AG04449 (cell line): ENCODE measurements at regions not wholly inside any gene's neighbourhood (a gene's known extent, or its start where the extent isn't known, plus 50 kb on each side); places are given as distances from the start of the nearest gene placed in this dataset.

Source experiments
- CTCF ChIA-PET: fragments of 350-600 bp; formaldehyde crosslinking; extraction: SDS; loops from one replicate; lab custom pipeline; 2021; ENCODE audit warnings: antibody characterized with exemption; lab: Yijun Ruan, JAX
- POLR2A ChIA-PET: fragments of 400-600, 350-600 bp; formaldehyde crosslinking; extraction: SDS; loops from one replicate; lab custom pipeline; 2020; ENCODE audit warnings: antibody characterized with exemption, inconsistent platforms; lab: Yijun Ruan, JAX
- DNase-seq: peaks from one replicate; pipeline ENCODE4 v3.0.0-alpha.2; 2010; ENCODE audit warnings: low read depth, low spot score
- H3K4me3 ChIP-seq: 2 replicates; pipeline ENCODE4 v1.5.1; 2011; ENCODE audit warnings: low read depth, mild to moderate bottlenecking, control low read depth, low read length
- CTCF ChIP-seq: IDR thresholded peaks from one replicate; pipeline ENCODE4 v1.5.1; 2011; ENCODE audit warnings: mild to moderate bottlenecking, moderate library complexity, low read length, control low read depth, inconsistent platforms; ENCODE audit not compliant: insufficient read depth; ENCODE audit errors: missing control alignments

GRCh38 chr3:31224936-31225335, 307.8 kb upstream of the STT3B start:
- CTCF ChIA-PET: interaction anchor here (0.9 to 1.5 kb wide), 2 partner anchors 8 to 243 kb away, joined by 3 read pairs; no protein-coding TSS in a partner anchor
- no peak for DNase-seq
- no peak overlapping the region for H3K4me3 ChIP-seq
- no peak for TF ChIP-seq CTCF
- POLR2A ChIA-PET: no interaction called here

GRCh38 chr3:31225923-31226322, 306.8 kb upstream of the STT3B start:
- POLR2A ChIA-PET: no interaction called here
- DNase-seq: no peak
- H3K4me3 ChIP-seq: no peak overlapping the region
- CTCF ChIA-PET: interaction anchor here (1.2 to 1.5 kb wide), 2 partner anchors 9 to 10 kb away, joined by 3 read pairs; no protein-coding TSS in a partner anchor
- no peak for TF ChIP-seq CTCF

- ChIA-PET CTCF (interaction anchor here (1.2 to 1.5 kb wide), 2 partner anchors 10 kb away, joined by 3 read pairs; no protein-coding TSS in a partner anchor), POLR2A (no interaction called here)
- no peak for TF ChIP-seq CTCF
- no peak overlapping the region for H3K4me3 ChIP-seq
- DNase-seq: no peak
These were observed 306.4 kb upstream of the STT3B start for GRCh38 chr3:31226346-31226745.

- POLR2A ChIA-PET: no interaction called here
- no peak for DNase-seq
These were observed 305.6 kb upstream of the STT3B start for GRCh38 chr3:31227131-31227562.

GRCh38 chr3:31230425-31231223, 302.1 kb upstream of the STT3B start:
- no peak overlapping the region for H3K4me3 ChIP-seq
- ChIA-PET POLR2A (no interaction called here), CTCF (no interaction called here)
- TF ChIP-seq CTCF: no peak
- DNase-seq: no peak

More at GRCh38 chr3:31227131-31227562, 305.6 kb upstream of the STT3B start:
- no peak for TF ChIP-seq CTCF
- CTCF ChIA-PET: interaction anchor here (0.9 to 1.7 kb wide), 2 partner anchors 8 to 15 kb away, joined by 4 read pairs; no protein-coding TSS in a partner anchor
- no peak overlapping the region for H3K4me3 ChIP-seq
